DMS53 (cell line): ENCODE measurements at regions not wholly inside any gene's neighbourhood (a gene's known extent, or its start where the extent isn't known, plus 50 kb on each side); places are given as distances from the start of the nearest gene placed in this dataset.
"Not testable (repeated sequence)": the region's sequence is repeated elsewhere in the genome, so short reads cannot be mapped to it uniquely, and the experiment has no call there.

Experiments used
- DNase-seq: peaks from one replicate; lab custom pipeline; 2025; lab: John Stamatoyannopoulos, UW

- DNase-seq: no peak
Measured at GRCh38 chr6:97450087-97450486, 167.1 kb upstream of the MMS22L start.

DNA sequence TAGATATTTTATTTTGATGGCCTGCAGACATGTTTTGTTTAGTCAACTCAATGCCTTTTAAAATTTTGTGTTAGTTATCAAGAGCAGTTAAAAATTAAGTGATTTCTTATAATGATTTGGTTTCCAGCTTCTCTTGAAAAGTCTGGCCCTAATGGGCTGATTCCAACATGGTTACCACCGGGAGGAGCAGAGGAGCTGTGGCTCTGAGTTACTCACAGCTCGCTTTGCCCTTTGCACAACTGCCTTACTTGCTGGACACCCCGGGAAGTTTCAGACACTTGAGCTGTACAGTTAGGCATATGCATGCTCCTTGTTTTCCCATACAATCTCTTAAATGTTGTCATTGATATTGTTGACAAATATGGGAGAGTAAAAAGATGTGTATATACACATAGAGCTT, 173.1 kb upstream of the MMS22L start:
- DNase-seq: no peak

DNA sequence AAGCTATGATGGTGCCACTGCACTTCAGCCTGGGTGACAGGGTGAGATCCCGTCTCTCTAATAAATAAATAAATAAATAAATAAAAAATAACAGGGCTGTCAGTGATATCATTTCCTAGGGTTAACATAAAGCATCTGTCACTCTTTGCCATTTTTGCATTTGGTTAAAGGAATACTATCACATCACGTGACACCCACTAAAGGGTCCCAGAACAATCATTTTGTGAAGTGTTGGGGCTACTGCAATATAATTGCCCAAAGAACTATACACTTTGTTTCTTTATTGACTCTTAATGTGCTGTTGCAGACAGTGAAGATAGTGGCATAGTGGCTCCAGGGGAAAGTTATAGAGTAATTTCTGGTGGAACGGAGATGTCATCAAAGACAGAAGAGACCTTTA, 176.5 kb upstream of the MMS22L start:
- DNase-seq: no peak

DNA sequence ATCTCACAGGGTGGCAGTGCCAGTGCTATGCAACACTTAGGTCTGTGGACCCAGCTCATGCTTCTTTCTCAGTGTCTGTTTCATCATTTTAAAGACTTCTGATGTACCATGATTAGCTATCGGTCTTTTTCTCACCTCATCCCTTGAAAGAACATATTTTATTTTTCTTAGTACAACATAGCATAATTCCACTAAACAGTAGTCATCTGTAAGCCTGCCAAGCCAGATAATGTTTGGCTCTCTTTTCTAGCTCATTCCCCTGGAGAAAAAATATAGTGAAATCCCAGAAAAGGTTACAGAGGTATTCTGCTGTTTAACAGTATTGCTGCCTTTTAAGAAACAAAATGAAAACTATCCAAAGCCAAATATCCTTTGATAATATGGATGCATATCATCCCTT, 177.0 kb upstream of the MMS22L start:
- DNase-seq: no peak

GRCh38 chr6:97460394-97461080, 177.5 kb upstream of the MMS22L start:
- no peak for DNase-seq

DNA sequence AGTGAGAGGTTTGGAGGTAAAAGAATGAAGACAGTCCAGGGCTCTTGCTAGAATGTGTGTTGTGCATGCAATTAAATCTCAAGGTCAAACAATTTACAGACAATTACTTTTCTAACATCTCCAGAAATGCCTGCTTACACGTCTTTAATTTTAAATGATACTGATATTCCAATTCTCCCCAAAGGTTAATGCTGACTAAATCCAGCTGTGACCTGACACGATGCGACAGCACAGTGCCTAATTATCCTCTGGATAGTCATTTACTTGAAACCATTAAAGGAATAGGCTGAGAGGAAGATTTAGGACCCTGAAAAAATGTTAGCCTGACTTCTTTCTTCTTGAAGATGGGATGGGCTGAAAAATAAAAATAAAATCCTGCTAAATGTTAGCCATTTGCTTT, 178.2 kb upstream of the MMS22L start:
- DNase-seq: no peak

- no peak for DNase-seq
Measured at GRCh38 chr6:97462031-97462430, 179.0 kb upstream of the MMS22L start.

GRCh38 chr6:97462938-97463598, 180.1 kb upstream of the MMS22L start:
- DNase-seq: no peak

- no peak for DNase-seq
Measured at GRCh38 chr6:97465877-97466561, 183.0 kb upstream of the MMS22L start.

DNA sequence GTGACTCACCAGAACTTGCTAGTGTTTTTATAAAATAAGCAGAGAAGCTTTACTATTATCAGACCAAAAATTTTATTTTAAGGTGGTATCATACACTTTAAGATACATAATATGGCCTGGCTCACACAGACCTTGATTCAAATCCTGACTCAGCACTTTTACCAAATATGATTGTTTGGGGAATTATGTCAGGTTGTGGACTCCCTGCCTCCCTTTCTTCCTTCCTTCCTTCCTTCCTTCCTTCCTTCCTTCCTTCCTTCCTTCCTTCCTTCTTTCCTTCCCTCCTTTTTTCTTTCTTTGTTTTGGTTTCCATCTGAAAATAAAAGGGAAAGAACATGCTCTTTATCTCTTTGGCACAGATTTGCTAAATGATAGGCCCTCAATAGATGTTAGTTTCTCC, 186.0 kb upstream of the MMS22L start:
- no peak for DNase-seq

GRCh38 chr6:97469451-97469850, 186.4 kb upstream of the MMS22L start:
- no peak for DNase-seq

DNA sequence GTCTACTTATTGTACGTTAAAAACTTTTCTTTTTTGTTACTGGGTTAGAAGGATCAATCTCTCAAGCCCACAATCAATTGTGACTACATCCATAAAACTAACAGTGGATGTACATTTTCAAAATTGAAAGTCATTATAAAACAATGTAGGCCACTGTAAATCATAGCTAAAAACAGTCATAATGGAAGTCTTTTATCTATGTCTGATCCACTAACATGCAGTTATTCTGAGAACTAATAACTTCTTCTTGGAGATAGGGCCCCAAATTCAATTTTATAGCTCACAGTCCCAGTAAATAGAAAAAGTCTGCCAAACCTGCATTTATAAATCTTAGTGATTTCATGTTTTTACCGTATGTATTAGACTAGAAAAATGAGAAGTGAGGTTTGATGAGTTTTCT, 187.3 kb upstream of the MMS22L start:
- no peak for DNase-seq

DNA sequence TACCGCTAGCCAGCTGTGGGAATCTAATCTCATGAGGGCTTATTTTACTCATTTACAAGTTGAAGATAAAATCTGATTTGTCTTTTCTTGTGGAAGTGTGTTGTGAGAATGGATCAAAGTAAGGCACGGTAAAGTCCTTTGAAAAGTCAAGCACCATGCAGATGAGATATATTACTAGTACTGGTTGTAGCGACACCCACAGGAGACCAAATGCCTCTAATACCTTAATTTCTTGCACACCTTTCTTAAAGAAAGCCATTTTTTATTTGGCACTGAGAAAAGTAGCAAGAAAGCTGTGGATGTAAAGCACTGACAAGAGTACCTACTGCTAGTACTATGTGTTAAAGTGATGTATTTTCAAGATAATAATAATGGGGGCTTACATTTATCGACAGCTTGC, 191.0 kb upstream of the MMS22L start:
- DNase-seq: no peak

DNA sequence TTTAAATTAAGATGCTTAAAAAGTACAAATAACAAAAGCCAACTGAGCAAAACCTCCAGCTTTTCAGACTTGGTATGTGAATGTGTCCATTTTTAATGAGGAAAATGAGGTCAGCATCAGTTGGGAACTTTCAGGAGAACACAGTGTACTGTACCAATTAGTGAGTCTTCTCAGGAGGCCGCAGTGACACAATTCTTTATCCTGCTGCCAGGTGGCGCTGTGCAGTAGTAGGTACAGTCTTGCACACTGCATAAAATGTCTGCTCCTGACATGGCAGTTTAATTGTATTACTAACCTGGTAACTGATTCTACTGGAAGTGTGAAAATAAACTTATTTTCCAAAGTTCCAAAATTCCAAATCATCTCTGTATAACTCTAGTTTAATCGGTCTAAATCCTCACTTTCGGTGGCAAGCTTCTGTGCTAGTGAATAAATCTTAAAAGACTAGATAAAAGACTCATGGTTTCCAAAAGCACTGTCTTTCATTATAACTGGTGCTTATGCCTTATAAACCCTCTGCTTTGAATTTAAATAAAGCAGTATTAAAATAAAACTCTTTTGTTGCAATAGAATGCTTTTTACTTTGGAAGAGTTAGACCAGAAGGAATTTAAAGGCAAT, 214.8 kb upstream of the MMS22L start:
- DNase-seq: peak; percentile 83

- no peak for DNase-seq
Measured at GRCh38 chr6:97501853-97502252, 218.8 kb upstream of the MMS22L start.

- DNase-seq: no peak
Measured at GRCh38 chr6:97508646-97509045, 225.6 kb upstream of the MMS22L start.

DNA sequence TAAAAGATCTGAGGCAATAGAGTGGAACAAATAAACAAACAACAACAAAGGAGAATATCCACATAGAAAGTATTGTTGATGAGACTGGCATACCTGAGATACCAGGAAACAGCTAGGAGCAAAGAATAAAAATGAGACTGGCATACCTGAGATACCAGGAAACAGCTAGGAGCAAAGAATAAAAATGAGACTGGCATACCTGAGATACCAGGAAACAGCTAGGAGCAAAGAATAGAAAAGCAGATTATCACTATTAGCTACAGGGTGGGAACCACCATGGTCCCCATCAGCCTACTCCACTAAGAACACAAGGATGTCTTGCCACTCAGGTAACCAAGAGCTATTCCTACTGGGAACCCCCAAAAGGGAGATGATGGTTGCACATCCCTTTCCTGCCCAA, 230.2 kb upstream of the MMS22L start:
- DNase-seq: not testable (repeated sequence)

DNA sequence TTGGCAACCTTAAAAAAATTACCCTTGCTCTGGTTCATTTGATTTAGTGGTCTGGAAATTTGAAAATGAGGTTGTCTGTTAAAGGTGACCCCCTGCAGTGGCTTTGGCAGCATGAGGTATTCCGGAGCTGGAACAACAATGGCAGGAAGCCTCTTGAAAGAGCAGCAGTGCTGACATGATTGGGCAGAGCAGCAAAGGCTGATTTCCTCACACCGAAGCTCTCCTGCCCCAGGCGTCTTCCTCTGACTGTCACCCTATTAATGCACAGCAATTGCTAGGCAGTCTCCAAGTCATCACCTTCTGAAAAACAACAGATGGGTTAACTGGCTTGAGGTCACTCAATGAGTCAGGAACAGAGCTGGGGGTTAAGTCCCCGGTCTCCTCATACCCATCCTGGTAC, 241.8 kb upstream of the MMS22L start:
- DNase-seq: no peak

- no peak for DNase-seq
Measured at GRCh38 chr6:97535800-97536199, 252.8 kb upstream of the MMS22L start.

DNA sequence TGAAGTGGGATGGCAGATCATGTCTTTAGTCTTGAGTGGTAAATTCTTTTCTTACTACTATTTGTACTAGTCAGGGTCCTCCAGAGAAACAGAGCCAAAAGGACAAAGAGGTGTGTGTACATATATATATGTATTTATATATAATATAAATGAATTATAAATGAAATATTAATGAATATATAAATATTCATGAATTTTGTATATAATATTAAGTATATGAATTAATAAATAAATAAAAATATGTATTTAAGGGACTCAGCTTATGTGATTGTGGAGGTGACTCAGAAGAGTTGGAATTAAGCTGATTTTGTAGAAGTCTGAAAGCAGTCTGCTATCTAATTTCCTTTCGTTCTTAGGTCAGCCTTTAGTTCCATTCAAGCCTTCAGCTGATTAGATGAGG, 265.3 kb upstream of the MMS22L start:
- DNase-seq: no peak

DNA sequence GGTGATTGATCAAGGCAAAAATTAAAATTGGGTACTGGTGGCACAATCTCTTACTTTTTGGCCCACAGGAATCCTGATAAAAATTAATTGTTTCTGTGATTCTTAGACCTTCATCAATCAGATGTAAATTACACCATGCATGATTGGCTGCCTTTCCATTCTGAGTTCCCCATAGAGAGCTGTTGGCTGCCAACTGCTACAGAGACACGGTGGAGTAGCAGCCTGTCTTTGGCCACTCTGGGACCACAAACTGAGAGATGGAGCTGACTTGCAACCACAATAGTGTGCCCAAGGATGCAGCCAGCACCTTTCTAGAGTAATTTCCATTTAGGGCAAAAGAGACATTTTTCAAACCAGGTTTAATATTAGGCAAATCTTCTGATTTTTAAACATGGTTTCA, 274.3 kb upstream of the MMS22L start:
- DNase-seq: no peak

GRCh38 chr6:97563529-97563928, 280.5 kb upstream of the MMS22L start:
- no peak for DNase-seq

DNA sequence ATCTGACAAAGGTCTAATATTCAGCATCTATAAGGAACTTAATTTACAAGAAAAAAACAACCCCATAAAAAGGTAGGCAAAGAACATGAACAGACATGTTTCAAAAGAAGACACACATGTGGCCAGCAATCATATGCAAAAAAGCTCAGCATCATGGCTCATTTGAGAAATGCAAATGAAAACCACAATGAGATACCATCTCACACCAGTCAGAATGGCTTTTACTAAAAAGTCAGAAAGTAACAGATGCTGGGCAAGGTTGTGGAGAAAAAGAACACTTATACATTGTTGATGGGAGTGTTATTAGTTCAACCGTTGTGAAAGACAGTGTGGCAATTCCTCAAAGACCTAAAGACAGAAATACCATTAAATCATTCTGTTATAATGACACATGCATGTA, 289.9 kb upstream of the MMS22L start:
- no peak for DNase-seq
